ENCODE measurements at regions not wholly inside any gene's neighbourhood (a gene's known extent, or its start where the extent isn't known, plus 50 kb on each side); places are given as distances from the start of the nearest gene placed in this dataset.

- TF ChIP-seq TAF1 (IDR thresholded peaks at IDR 0.05; ENCODE audit: low read depth) (no peak), CTCF (IDR thresholded peaks at IDR 0.05; ENCODE audit: poor library complexity, severe bottlenecking) (no peak), MXI1 (conservative IDR thresholded peaks at IDR 0.05; ENCODE audit: poor library complexity, severe bottlenecking) (no peak), POLR2AphosphoS5 (IDR thresholded peaks at IDR 0.05) (no peak), EZH2 (IDR thresholded peaks at IDR 0.05; ENCODE audit: borderline replicate concordance, insufficient read depth, low read length, poor library complexity, severe bottlenecking) (no peak)
Measured at GRCh38 chr3:99049164-99049563, 147.7 kb upstream of the DCBLD2 start.

All from neural cell (in vitro differentiated cells).